ENCODE measurements at regions not wholly inside any gene's neighbourhood (a gene's known extent, or its start where the extent isn't known, plus 50 kb on each side); places are given as distances from the start of the nearest gene placed in this dataset.

DNA sequence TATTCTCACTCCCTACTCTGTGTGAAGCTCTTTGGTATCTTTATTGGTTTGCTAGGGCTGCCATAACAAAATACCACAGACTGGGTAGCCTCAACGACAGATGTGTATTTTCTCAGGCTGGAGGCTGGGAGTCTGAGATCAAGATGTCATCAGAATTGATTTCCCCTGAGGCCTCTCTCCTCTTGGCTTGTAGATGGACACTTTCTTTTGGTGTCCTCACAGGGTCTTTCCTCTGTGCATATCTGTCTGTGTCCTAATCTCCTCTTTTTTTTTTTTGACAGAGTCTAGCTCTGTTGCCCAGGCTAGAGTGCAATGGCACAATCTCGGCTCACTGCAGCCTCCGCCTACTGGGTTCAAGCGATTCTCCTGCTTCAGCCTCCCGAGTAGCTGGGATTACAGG, 71.4 kb upstream of the KCNJ6 start:
- no peaks in the 10 kb centered on the region for H3K27me3 Mint-ChIP-seq
- intact Hi-C loops (cut with micrococcal nuclease), result no loop called here
- no peaks in the 10 kb centered on the region for H3K9me3 Mint-ChIP-seq
- no peak for DNase-seq
- POLR2A ChIA-PET, result no interaction called here
- no peaks in the 10 kb centered on the region for H3K36me3 Mint-ChIP-seq (ENCODE audit: low read depth)
- TF ChIP-seq, protein P1, sequence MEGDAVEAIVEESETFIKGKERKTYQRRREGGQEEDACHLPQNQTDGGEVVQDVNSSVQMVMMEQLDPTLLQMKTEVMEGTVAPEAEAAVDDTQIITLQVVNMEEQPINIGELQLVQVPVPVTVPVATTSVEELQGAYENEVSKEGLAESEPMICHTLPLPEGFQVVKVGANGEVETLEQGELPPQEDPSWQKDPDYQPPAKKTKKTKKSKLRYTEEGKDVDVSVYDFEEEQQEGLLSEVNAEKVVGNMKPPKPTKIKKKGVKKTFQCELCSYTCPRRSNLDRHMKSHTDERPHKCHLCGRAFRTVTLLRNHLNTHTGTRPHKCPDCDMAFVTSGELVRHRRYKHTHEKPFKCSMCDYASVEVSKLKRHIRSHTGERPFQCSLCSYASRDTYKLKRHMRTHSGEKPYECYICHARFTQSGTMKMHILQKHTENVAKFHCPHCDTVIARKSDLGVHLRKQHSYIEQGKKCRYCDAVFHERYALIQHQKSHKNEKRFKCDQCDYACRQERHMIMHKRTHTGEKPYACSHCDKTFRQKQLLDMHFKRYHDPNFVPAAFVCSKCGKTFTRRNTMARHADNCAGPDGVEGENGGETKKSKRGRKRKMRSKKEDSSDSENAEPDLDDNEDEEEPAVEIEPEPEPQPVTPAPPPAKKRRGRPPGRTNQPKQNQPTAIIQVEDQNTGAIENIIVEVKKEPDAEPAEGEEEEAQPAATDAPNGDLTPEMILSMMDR (IDR thresholded peaks at IDR 0.05), result no peak
- no peaks in the 10 kb centered on the region for H3K4me1 Mint-ChIP-seq
- no peak overlapping the region for H3K4me3 Mint-ChIP-seq
- no peak overlapping the region for H3K27ac Mint-ChIP-seq
- ATAC-seq (ENCODE audit: low read depth), result no peak
- CTCF ChIA-PET, result no interaction called here

DNA sequence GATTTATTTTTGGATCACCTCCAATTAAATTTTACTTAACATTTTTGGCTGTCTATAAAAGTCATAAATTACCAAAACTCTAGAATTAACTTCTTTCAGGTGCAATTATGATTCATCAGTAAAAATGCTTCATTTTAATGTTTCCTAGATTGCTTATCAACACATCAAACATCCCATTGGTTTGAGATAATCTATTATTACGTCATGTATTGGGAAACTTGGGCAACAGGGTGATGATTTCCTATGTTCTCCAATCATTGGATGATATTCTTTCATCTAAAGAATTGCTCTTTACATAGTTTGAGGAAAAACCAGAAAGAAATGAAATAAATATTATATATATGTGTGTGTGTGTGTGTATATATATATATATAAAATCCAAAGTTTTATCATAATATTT, 76.8 kb upstream of the KCNJ6 start:
- Mint-ChIP-seq H3K9me3 (no peaks in the 10 kb centered on the region), H3K27me3 (no peaks in the 10 kb centered on the region), H3K4me3 (no peak overlapping the region), H3K4me1 (no peaks in the 10 kb centered on the region), H3K27ac (no peak overlapping the region), H3K36me3 (ENCODE audit: low read depth) (no peaks in the 10 kb centered on the region)
- intact Hi-C loops (cut with micrococcal nuclease), result no loop called here
- TF ChIP-seq, protein P1 (IDR thresholded peaks at IDR 0.05), result no peak
- POLR2A ChIA-PET, result no interaction called here
- DNase-seq (no peak), ATAC-seq (ENCODE audit: low read depth) (no peak)
- CTCF ChIA-PET, result no interaction called here

DNA sequence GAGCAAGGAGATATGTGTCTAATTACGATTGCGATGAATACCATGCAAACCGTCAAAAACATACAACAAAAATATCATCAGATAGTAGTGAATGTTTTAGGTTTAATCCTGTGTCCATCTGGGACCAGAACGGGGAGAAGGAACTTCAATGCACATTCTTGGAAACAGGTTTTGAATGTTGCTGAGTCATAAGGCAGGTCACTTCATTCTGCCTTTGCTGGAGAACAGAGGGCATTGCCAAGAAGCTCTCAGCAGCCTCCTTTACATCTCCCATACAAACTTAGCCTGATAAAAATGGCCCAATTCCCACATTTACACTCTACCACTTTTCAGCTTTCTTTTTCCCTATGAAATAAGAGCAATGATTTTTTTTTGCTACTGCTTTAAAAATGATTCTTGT, 78.0 kb upstream of the KCNJ6 start:
- no peaks in the 10 kb centered on the region for H3K27me3 Mint-ChIP-seq
- TF ChIP-seq, protein P1 (IDR thresholded peaks at IDR 0.05), result no peak
- no peak for ATAC-seq (ENCODE audit: low read depth)
- H3K4me3 Mint-ChIP-seq, result no peak overlapping the region
- CTCF ChIA-PET, result no interaction called here
- no peaks in the 10 kb centered on the region for H3K9me3 Mint-ChIP-seq
- intact Hi-C loops (cut with micrococcal nuclease), result no loop called here
- no peaks in the 10 kb centered on the region for H3K4me1 Mint-ChIP-seq
- POLR2A ChIA-PET, result no interaction called here
- H3K36me3 Mint-ChIP-seq (ENCODE audit: low read depth), result no peaks in the 10 kb centered on the region
- no peak overlapping the region for H3K27ac Mint-ChIP-seq
- DNase-seq, result no peak

DNA sequence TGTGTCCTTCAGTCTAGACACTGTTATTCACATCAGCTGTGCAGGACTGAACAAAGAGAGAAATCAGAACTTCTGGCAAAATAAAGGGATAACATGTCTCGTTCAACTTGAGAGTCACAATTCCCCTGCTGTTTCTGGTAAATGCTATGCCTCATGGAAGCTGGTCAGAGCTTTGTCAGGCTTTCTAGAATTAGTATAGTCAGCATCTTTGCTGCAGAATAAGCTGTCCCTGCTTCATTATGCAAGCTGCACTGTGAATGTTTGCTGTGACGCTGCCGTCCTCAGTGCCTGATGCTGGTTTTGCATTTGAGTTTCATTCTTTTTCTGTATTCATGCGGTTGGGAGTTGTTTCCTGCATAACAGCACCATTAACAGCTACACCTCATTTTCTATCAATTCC, 96.4 kb upstream of the KCNJ6 start:
- POLR2A ChIA-PET, result no interaction called here
- DNase-seq (no peak), ATAC-seq (ENCODE audit: low read depth) (no peak)
- Mint-ChIP-seq H3K9me3 (peaks cover 5% of the 10 kb centered on the region), H3K4me1 (no peaks in the 10 kb centered on the region), H3K4me3 (no peak overlapping the region), H3K36me3 (ENCODE audit: low read depth) (no peaks in the 10 kb centered on the region), H3K27me3 (peaks cover 2% of the 10 kb centered on the region), H3K27ac (no peak overlapping the region)
- intact Hi-C loops (cut with micrococcal nuclease), result no loop called here
- TF ChIP-seq, protein P1 (IDR thresholded peaks at IDR 0.05), result no peak
- CTCF ChIA-PET, result no interaction called here

DNA sequence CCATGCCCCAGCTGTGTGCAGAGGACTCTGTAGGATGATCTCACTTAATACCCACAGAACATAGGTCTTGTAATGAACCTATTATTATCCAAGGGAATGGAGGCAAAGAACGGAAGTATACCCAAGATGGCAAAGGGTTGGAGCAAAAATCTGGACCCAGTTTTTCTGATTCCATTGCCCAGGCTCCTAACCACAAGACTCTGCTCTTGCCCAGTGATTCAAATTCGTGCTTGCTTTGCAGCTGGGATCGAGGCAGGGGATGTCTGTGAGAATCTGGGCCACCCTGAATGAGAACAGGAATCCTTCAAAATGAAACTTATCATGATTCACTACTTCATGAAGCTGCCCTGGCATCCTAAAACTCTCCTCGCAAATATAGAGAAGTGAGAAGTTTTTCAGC, 97.5 kb upstream of the KCNJ6 start:
- TF ChIP-seq, protein P1 (IDR thresholded peaks at IDR 0.05), result no peak
- Mint-ChIP-seq H3K9me3 (peaks cover 5% of the 10 kb centered on the region), H3K27me3 (peaks cover 2% of the 10 kb centered on the region), H3K27ac (no peak overlapping the region), H3K36me3 (ENCODE audit: low read depth) (no peaks in the 10 kb centered on the region), H3K4me1 (no peaks in the 10 kb centered on the region), H3K4me3 (no peak overlapping the region)
- intact Hi-C loops (cut with micrococcal nuclease), result no loop called here
- ATAC-seq (ENCODE audit: low read depth) (no peak), DNase-seq (no peak)
- ChIA-PET CTCF (no interaction called here), POLR2A (no interaction called here)

Data from activated B cell treated with CpG ODN at 0.5 μM for 24 hours (primary cell).